NCI-H1417 (cell line): ENCODE measurements at regions not wholly inside any gene's neighbourhood (a gene's known extent, or its start where the extent isn't known, plus 50 kb on each side); places are given as distances from the start of the nearest gene placed in this dataset.

Experiments
- DNase-seq, 3 experiments: peaks; one replicate each; lab custom pipeline; 2025; lab: John Stamatoyannopoulos, UW

DNA sequence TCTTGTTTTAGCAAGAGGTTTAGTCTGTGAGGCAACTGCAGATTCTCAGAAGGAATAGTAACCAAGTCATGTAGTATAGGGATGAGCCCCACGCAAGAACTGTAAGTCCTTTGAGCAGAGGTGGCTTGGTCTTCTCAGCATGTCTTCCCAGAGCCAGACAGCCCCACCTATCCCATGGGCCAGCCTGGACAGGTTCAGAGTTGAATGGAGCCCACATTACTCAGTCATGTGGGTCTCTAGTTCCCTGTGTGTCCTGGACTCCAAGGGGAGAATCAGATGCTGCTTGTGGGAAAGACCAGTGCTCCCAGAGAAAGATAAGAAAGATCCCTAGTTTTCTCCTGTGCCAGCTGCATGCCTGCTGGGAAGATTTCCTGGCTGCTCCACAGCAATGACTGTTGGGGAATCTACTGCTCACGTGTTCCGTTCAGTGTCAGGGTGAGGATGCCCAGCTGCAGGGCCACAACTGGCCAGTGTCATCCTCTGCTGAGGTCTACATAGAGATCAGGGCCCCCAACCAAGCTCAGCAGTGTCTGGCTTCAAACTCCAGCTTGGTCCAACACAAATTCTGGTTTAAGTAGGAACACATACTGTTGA lies 66.9 kb upstream of the UNC5B start:
- DNase-seq: no peak

- peak in 1 of 3 experiments; percentile 52 for DNase-seq
Observed at GRCh38 chr10:71150796-71151195, 61.6 kb upstream of the UNC5B start.

GRCh38 chr10:71152043-71152442 lies 60.3 kb upstream of the UNC5B start:
- no peak for DNase-seq

GRCh38 chr10:71156436-71156835 lies 55.9 kb upstream of the UNC5B start:
- no peak for DNase-seq

DNA sequence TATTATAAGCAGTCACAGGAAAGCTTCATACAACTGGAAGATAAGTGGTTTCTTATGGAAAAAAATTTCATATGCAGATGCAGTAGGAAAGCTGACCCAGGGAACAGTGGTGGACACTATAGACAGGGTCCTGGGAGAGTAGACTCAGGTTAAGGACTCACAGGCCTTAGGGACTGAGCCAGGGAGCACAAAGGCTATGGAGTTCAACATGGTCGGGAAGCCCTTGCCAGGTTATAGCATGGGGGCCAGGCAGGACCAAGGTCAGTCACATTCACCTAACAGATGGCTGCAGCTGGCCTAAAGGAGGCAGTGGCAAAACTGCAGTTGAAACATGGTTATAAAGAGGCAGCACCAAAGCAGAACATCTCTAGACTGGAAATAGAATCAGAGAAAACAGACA lies 54.9 kb upstream of the UNC5B start:
- DNase-seq: no peak

DNA sequence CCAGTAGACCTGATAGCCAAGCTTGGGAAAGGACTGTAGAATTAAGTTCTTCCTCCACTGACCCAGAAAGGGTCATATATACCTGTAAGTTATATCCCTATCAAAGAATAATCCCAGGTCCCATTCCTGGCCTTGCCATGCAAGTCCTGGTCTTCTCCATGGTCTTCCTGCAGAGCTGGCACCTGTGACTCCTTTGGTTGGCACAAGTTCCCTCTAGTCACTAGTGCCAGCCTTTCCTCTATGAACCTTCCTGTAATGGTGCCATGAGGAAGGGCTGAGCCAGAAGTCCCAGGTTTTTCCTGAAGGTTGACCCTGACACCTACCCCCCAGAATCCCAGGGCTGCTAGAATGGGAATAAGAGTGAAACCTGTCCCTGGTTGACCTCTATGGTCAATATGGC lies 54.1 kb upstream of the UNC5B start:
- no peak for DNase-seq

- no peak for DNase-seq
Observed at GRCh38 chr10:71158902-71159301, 53.5 kb upstream of the UNC5B start.

- DNase-seq: no peak
Observed at GRCh38 chr10:71159892-71160291, 52.5 kb upstream of the UNC5B start.

- no peak for DNase-seq
Observed at GRCh38 chr10:71161425-71161824, 50.9 kb upstream of the UNC5B start.
